ENCODE measurements at regions not wholly inside any gene's neighbourhood (a gene's known extent, or its start where the extent isn't known, plus 50 kb on each side); places are given as distances from the start of the nearest gene placed in this dataset.

DNA sequence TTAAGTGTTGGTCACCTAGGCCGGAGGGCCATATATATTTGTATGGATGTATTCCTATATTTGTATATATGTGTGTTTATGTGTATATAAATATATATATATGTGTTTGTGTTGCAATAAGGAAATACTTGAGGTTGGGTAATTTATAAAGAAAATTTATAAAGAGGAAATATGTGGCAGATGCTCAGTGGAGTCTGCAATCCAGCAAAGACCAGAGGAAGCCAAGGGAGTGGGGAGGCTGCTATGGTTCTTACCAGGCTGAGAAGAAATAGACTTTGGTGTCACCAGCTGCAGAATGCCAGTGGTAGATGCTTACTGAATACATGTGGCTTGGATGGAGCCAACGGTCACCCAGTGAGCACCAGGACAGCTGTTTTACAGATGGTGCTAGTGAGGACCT, 97.4 kb upstream of the ELOVL5 start:
- no peak overlapping the region for H3K4me3 ChIP-seq (ENCODE audit: low read length in 2 of 2)
- intact Hi-C loops (cut with DNase I), result no loop called here
- peaks cover 2% of the 10 kb centered on the region for H3K9me3 ChIP-seq (ENCODE audit: control insufficient read depth, low read length)
- H3K36me3 ChIP-seq (ENCODE audit: control insufficient read depth in 1 of 2, insufficient read depth in 2 of 2, low read length in 1 of 2), result no peaks in the 10 kb centered on the region
- H3K27me3 ChIP-seq (ENCODE audit: control insufficient read depth in 1 of 2, insufficient read depth in 2 of 2, low read length in 1 of 2), result no peaks in the 10 kb centered on the region
- peaks cover 0 to under 1% of the 10 kb centered on the region in 2 donors for H3K4me1 ChIP-seq (ENCODE audit: control insufficient read depth in 1 of 2, insufficient read depth in 2 of 2, low read length in 2 of 2)
- DNase-seq, result no peak
- H3K27ac ChIP-seq (ENCODE audit: low read depth in 1 of 2, low read length in 2 of 2), result no peak overlapping the region
- 97 to 98% methylated on average over 2 of the region's 2 CpGs for WGBS, 2 donors
- no peak for ATAC-seq (ENCODE audit: low FRiP score)

DNA sequence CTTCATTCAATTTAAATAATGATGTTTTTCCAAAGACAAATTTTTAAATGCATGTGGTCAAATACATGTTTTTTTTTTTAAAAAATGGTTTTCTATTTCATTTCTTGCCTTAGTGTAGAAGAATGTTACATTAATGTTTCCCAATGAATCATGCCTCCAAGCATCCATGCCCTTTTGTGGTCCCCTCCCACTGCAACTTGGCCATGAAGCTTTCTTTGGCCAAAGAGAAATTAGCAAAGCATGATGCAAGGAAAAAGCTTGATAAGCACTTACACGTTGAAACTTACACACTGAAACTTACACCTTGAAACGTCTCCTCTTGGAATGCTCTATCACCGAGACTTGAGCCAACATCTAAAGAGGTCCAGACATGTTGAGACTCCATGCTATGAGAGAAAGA, 93.0 kb upstream of the ELOVL5 start:
- intact Hi-C loops (cut with DNase I), result no loop called here
- H3K4me3 ChIP-seq (ENCODE audit: low read length in 2 of 2), result no peak overlapping the region
- no peaks in the 10 kb centered on the region for H3K27me3 ChIP-seq (ENCODE audit: control insufficient read depth in 1 of 2, insufficient read depth in 2 of 2, low read length in 1 of 2)
- DNase-seq, result no peak
- ATAC-seq (ENCODE audit: low FRiP score), result no peak
- no peaks in the 10 kb centered on the region for H3K9me3 ChIP-seq (ENCODE audit: control insufficient read depth, low read length)
- WGBS, 2 donors, result 36% methylated on average over 3 of the region's 3 CpGs
- no peak overlapping the region for H3K27ac ChIP-seq (ENCODE audit: low read depth in 1 of 2, low read length in 2 of 2)
- H3K4me1 ChIP-seq (ENCODE audit: control insufficient read depth in 1 of 2, insufficient read depth in 2 of 2, low read length in 2 of 2), result peaks cover 0 to 9% of the 10 kb centered on the region in 2 donors
- no peaks in the 10 kb centered on the region for H3K36me3 ChIP-seq (ENCODE audit: control insufficient read depth in 1 of 2, insufficient read depth in 2 of 2, low read length in 1 of 2)

DNA sequence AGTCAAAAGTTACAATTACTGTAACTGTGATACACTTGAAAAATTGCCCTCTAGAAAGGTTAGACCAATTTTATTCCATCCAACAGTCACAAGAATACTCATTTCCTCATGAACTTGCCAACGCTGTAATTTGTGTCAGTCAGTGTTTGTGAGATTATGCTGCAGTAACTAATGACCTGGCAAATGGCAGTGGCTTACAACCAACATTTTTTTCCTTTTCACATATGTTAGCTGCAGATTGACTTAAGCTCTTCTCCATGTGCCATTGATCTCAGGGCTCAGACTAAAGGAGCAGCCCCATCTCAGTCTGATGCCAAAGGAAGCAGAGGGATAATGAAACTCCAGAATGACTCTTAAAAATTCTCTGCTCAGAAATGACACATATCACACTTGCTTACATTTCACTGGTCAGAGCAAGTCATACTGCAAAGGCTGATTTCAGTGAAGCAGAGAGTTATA, 92.3 kb upstream of the ELOVL5 start:
- DNase-seq (no peak), ATAC-seq (ENCODE audit: low FRiP score) (no peak)
- no peaks in the 10 kb centered on the region for H3K36me3 ChIP-seq (ENCODE audit: control insufficient read depth in 1 of 2, insufficient read depth in 2 of 2, low read length in 1 of 2)
- intact Hi-C loops (cut with DNase I), result no loop called here
- H3K27ac ChIP-seq (ENCODE audit: low read depth in 1 of 2, low read length in 2 of 2), result no peak overlapping the region
- WGBS, 2 donors, result 11 to 21% methylated on average over 1 of the region's 1 CpG
- peaks cover 0 to 9% of the 10 kb centered on the region in 2 donors for H3K4me1 ChIP-seq (ENCODE audit: control insufficient read depth in 1 of 2, insufficient read depth in 2 of 2, low read length in 2 of 2)
- no peak overlapping the region for H3K4me3 ChIP-seq (ENCODE audit: low read length in 2 of 2)
- no peaks in the 10 kb centered on the region for H3K27me3 ChIP-seq (ENCODE audit: control insufficient read depth in 1 of 2, insufficient read depth in 2 of 2, low read length in 1 of 2)
- H3K9me3 ChIP-seq (ENCODE audit: control insufficient read depth, low read length), result no peaks in the 10 kb centered on the region

DNA sequence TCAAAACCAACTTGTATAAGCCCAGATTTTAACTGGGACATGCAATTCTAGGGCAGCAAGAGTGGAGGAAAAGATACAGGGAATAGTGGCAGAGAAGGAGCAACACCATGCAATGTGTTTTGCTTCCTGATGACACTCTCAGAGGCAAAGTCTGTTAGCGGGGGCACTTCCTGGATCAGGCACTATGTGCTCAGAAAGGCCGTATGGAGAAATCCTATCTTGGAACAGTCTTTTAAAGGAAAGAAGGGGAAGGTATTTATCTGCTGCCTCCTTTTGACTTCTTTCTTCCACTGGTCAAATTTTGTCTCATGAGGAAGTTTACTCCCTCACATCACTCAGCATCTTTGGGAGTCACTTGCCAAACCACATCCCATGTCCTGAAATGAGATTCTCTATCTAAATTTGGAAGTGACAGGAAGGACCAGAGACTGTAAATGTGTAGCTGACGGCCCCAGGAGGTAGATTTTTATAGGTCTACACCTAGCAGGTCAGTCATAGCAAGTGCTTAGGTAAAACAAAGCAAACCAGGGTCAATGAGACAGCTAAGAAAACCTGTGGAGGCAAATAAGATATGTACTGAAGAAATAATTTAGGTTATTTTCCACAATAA, 91.7 kb upstream of the ELOVL5 start:
- WGBS, 2 donors, result 77 to 85% methylated on average over 3 of the region's 3 CpGs
- no peaks in the 10 kb centered on the region for H3K9me3 ChIP-seq (ENCODE audit: control insufficient read depth, low read length)
- H3K36me3 ChIP-seq (ENCODE audit: control insufficient read depth in 1 of 2, insufficient read depth in 2 of 2, low read length in 1 of 2), result no peaks in the 10 kb centered on the region
- intact Hi-C loops (cut with DNase I), result no loop called here
- H3K4me1 ChIP-seq (ENCODE audit: control insufficient read depth in 1 of 2, insufficient read depth in 2 of 2, low read length in 2 of 2), result peaks cover 0 to 9% of the 10 kb centered on the region in 2 donors
- DNase-seq, result no peak
- no peak overlapping the region for H3K4me3 ChIP-seq (ENCODE audit: low read length in 2 of 2)
- no peak for ATAC-seq (ENCODE audit: low FRiP score)
- no peaks in the 10 kb centered on the region for H3K27me3 ChIP-seq (ENCODE audit: control insufficient read depth in 1 of 2, insufficient read depth in 2 of 2, low read length in 1 of 2)
- H3K27ac ChIP-seq (ENCODE audit: low read depth in 1 of 2, low read length in 2 of 2), result no peak overlapping the region

DNA sequence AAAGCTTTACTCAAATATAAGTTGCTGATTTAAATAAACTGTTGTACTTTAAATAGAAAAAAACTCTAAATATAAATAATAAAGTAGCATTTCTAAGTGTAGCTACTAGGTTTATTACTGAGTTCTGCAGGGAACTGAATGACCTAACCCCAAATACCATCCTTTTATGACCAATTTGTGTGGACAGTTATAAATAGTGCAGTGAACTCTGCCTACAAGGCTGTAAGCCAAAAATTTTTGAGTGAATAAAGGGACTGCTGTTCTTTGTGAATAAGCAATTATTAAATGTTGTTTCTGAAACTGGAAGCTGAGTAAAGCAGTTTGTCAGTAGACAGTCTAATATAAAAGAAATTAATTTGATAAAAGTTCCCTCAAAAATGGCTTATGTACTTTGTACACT, 90.8 kb upstream of the ELOVL5 start:
- Histone ChIP-seq H3K4me3 (ENCODE audit: low read length in 2 of 2) (no peak overlapping the region), H3K27ac (ENCODE audit: low read depth in 1 of 2, low read length in 2 of 2) (no peak overlapping the region), H3K36me3 (ENCODE audit: control insufficient read depth in 1 of 2, insufficient read depth in 2 of 2, low read length in 1 of 2) (no peaks in the 10 kb centered on the region), H3K27me3 (ENCODE audit: control insufficient read depth in 1 of 2, insufficient read depth in 2 of 2, low read length in 1 of 2) (no peaks in the 10 kb centered on the region), H3K4me1 (ENCODE audit: control insufficient read depth in 1 of 2, insufficient read depth in 2 of 2, low read length in 2 of 2) (peaks cover 0 to 9% of the 10 kb centered on the region in 2 donors), H3K9me3 (ENCODE audit: control insufficient read depth, low read length) (no peaks in the 10 kb centered on the region)
- peak; percentile 74 for ATAC-seq (ENCODE audit: low FRiP score)
- intact Hi-C loops (cut with DNase I), result no loop called here
- no peak for DNase-seq

DNA sequence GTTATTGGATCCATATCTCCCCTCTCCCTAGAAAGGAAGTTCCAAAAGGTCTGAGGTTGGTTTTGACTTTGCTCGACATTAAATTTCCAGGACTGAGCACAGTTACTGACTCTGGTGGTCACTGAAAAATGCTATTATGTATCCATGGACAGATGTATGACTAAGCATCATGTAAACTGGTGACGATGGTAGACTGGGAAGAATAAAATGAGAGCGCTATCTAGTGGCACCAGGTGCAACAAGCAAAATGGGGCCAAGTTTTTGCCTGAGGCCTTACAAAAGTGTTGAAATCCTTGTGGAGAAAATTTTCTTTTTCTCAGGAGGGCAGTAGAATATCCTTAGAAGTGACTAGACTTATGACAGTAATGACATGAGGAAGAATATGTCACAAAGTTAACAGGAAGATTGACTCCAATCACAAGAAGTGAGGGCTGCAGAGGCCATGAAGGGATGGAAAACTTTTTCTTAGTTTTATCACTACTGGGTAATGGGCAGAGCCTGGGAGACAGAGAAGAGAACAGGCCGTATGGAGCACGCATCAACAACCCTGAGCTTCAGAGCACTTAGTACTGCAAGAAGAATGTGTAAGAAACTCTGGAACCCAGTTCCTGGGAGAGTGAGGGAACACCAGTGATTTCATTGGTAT, 88.9 kb upstream of the ELOVL5 start:
- peaks cover 0 to 9% of the 10 kb centered on the region in 2 donors for H3K4me1 ChIP-seq (ENCODE audit: control insufficient read depth in 1 of 2, insufficient read depth in 2 of 2, low read length in 2 of 2)
- H3K27ac ChIP-seq (ENCODE audit: low read depth in 1 of 2, low read length in 2 of 2), result no peak overlapping the region
- DNase-seq, result no peak
- H3K36me3 ChIP-seq (ENCODE audit: control insufficient read depth in 1 of 2, insufficient read depth in 2 of 2, low read length in 1 of 2), result no peaks in the 10 kb centered on the region
- H3K9me3 ChIP-seq (ENCODE audit: control insufficient read depth, low read length), result no peaks in the 10 kb centered on the region
- no peak overlapping the region for H3K4me3 ChIP-seq (ENCODE audit: low read length in 2 of 2)
- 64 to 69% methylated on average over 5 of the region's 5 CpGs for WGBS, 2 donors
- no peak for ATAC-seq (ENCODE audit: low FRiP score)
- intact Hi-C loops (cut with DNase I), result no loop called here
- H3K27me3 ChIP-seq (ENCODE audit: control insufficient read depth in 1 of 2, insufficient read depth in 2 of 2, low read length in 1 of 2), result no peaks in the 10 kb centered on the region

DNA sequence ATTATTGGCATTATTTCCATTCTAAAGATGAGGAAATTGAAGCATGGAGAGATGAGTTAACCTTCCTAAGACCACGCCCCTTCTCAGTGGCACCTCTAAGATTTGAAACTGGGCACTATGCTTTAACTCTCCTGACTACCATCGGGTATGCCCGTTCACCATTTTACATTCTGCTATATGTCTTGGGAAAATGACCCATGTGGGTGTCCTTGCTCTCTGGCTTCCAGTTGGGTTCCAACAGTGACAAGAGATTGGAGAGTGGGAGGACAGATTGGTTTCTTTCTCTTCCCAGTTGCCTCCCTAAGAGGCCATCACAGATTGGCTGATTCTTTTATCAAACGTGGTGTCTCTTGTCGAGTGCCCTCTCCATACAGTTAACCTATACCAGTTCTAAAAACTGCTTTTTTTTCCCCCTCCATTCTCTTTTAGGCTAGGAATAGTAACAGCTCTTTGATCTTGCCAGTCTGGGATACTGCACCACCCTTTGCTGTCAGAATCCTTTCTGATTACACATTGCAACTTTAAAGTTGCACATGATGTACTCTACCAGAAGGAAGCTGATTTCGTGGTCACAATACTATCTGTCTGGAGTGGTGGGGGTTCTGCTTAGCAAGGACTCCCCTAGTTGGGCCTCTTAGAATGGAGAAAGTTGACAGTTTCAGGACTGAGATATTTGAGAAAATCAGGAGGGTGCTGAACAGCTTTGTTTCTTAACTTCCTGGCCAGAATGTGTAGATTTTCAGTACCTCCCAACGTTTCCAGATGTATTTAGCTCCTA, 88.0 kb upstream of the ELOVL5 start:
- DNase-seq (no peak), ATAC-seq (ENCODE audit: low FRiP score) (no peak)
- intact Hi-C loops (cut with DNase I), result no loop called here
- no peaks in the 10 kb centered on the region for H3K27me3 ChIP-seq (ENCODE audit: control insufficient read depth in 1 of 2, insufficient read depth in 2 of 2, low read length in 1 of 2)
- H3K27ac ChIP-seq (ENCODE audit: low read depth in 1 of 2, low read length in 2 of 2), result no peak overlapping the region
- H3K36me3 ChIP-seq (ENCODE audit: control insufficient read depth in 1 of 2, insufficient read depth in 2 of 2, low read length in 1 of 2), result no peaks in the 10 kb centered on the region
- WGBS, 2 donors, result 79 to 83% methylated on average over 7 of the region's 7 CpGs
- H3K9me3 ChIP-seq (ENCODE audit: control insufficient read depth, low read length), result no peaks in the 10 kb centered on the region
- H3K4me3 ChIP-seq (ENCODE audit: low read length in 2 of 2), result no peak overlapping the region
- H3K4me1 ChIP-seq (ENCODE audit: control insufficient read depth in 1 of 2, insufficient read depth in 2 of 2, low read length in 2 of 2), result peaks cover 0 to 9% of the 10 kb centered on the region in 2 donors

DNA sequence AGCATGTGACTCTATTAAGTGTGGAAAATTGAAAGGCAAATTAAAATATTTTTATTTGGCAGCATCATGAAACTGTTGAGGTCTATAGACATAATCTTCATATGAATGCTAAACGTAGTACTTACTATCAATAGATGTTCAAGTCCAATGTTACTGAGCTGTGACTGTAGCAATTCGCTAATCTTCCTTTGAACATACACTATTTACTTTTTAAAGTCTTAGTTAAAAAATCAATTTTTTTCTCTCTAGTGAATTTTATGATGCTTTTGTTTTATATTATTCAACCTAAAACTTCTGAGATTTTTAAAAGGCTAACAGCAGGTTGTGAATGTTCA, 85.2 kb upstream of the ELOVL5 start:
- intact Hi-C loops (cut with DNase I), result no loop called here
- H3K36me3 ChIP-seq (ENCODE audit: control insufficient read depth in 1 of 2, insufficient read depth in 2 of 2, low read length in 1 of 2), result no peaks in the 10 kb centered on the region
- ATAC-seq (ENCODE audit: low FRiP score) (no peak), DNase-seq (no peak)
- H3K4me1 ChIP-seq (ENCODE audit: control insufficient read depth in 1 of 2, insufficient read depth in 2 of 2, low read length in 2 of 2), result no peaks in the 10 kb centered on the region
- H3K27me3 ChIP-seq (ENCODE audit: control insufficient read depth in 1 of 2, insufficient read depth in 2 of 2, low read length in 1 of 2), result no peaks in the 10 kb centered on the region
- H3K9me3 ChIP-seq (ENCODE audit: control insufficient read depth, low read length), result no peaks in the 10 kb centered on the region
- H3K27ac ChIP-seq (ENCODE audit: low read depth in 1 of 2, low read length in 2 of 2), result no peak overlapping the region
- 88 to 89% methylated on average over 2 of the region's 2 CpGs for WGBS, 2 donors
- no peak overlapping the region for H3K4me3 ChIP-seq (ENCODE audit: low read length in 2 of 2)

Data from aorta (tissue), 5 donors.